ENCODE measurements at regions not wholly inside any gene's neighbourhood (a gene's known extent, or its start where the extent isn't known, plus 50 kb on each side); places are given as distances from the start of the nearest gene placed in this dataset.
"Not testable (repeated sequence)": the region's sequence is repeated elsewhere in the genome, so short reads cannot be mapped to it uniquely, and the experiment has no call there.

DNA sequence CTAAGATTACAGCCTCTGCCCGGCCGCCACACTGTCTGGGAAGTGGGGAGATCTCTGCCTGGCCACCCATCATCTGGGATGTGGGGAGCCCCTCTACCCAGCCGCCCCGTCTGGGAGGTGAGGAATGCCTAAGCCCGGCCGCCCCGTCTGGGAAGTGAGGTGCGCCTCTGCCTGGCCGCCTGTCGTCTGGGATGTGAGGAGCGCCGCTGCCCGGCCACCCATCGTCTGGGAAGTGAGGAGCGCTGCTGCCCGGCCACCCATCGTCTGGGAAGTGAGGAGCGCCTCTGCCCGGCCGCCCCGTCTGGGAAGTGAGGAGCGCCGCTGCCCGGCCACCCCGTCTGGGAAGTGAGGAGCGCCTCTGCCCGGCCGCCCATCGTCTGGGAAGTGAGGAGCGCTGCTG lies 135.9 kb upstream of the PROKR2 start:
- DNase-seq, result not testable (repeated sequence)

DNA sequence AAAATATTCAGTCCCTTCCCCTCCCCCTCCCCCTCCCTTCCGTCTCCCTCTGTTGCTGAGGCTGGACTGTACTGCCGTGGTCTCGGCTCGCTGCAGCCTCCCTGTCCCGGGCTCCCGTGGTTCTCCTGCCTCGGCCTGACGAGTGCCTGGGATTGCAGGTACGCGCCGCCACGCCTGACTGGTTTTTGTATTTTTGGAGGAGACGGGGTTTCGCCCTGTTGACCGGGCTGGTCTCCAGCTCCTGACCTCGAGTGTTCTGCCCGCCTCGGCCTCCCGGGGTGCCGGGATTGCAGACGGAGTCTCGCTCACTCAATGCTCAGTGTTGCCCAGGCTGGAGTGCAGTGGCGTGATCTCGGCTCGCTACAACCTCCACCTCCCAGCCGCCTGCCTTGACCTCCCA lies 135.5 kb upstream of the PROKR2 start:
- not testable (repeated sequence) for DNase-seq

DNA sequence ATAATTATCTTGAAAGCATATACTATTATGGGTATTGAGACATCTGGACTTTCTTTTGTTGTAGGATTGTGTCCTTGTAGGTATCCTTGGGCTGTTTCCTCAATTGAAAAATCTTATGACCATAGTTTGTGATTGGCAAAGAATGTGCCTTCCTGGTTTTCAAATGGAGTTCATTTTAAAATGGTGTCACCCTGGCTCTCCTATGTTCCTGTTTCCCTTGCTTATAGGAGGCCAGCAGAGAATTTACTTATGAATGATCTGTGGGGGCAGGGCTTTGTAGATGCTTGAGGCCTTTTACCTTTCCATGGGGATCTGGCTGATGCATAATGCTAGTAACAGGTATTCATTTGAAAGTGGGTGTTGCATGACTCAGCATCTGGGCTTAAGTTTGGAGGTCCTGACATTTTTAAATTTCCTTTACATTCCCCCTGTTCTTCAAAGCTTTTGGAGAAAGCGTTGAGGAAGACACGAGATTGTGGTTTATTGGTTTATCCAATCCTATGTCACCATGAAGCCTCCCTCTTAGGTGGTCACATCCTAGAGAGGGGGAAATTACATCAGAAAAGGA lies 135.0 kb upstream of the PROKR2 start:
- DNase-seq, result no peak

DNA sequence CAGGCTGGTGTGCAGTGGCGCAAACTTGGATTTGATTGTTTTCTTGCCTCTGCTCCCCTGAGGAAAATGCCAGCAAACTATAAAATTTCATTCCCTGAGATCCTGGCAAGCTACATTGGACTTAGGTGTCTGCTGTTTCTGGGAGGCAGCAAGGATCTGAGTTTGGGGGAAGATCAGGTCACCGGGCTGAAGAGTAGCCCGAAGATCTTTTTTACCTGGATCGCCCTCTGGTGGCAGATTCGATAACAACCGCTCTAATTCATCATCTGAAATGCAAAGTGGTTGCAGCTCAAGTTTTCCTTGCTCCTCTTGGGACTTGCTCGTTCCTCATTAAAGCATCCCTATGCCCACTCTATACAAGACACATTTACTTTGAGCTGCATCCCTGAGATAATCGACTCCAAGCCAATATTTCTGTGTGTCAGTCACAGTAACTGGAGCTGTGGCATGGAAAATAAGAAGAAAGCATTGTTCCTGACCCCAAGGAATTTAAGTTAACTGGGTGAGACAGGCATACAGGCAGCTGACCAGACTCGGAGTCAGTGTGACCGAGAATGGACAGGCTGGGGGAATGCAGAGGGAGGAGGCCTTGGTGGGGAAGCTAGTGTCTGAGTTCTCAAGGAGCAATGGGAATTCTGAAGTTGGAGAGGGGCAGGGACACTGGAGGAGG lies 131.8 kb upstream of the PROKR2 start:
- DNase-seq, result peak; percentile 45

DNA sequence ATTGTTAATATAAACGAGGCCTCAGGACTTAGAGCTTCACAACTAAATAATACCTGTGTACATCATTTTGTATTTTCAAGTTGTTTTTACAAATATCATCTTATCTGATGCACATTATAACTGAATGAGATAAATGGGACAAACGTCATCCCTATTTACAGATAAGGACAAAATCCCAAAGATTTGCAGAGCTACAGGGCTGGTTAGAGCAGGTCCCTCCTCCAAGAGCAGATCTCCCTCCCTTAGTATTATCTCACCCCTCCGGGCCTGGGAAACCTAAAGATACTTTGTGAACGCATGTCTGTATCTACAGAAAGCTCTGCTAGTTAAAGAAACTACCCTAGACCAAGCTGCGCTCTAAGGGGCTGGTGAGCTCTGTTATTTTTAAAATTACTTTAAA lies 130.4 kb upstream of the PROKR2 start:
- DNase-seq, result no peak

DNA sequence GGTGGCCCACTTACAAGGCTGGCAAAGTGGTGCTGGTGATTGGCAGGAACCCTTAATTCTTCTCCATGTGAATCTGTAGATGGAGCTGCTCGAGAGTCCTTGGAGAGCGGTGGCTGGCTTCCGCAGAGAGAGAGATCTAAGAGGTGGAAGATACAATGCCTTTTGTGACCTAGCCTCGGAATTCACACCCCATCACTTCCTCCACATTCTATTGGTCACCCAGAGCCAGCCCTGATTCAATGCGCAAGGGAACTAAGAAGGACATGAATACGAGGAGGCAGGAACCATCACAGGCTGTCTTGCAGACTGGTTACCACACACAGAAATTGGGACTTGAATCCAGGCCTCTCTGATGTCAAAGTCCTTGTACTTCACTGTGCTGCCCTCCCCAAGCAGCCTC lies 128.9 kb upstream of the PROKR2 start:
- DNase-seq, result no peak

DNA sequence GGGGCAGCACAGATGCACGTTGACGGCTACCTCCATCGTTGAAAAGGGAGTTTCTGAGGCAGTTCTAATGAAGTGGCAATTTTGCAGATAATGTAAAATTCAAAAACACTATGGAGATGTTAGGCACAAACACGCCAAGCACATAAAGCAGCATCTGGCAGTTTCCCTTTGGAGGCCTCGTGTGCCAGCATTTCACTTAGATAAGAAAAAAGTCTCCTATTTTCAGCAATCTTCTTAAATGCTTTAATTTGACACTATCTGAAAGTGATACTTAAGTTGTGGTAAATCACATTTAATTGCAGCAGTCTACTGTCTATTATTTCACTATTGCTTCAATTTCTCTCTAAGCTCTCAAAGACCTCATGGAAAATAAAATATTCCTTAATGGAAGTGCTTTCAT lies 125.3 kb upstream of the PROKR2 start:
- DNase-seq, result no peak

DNA sequence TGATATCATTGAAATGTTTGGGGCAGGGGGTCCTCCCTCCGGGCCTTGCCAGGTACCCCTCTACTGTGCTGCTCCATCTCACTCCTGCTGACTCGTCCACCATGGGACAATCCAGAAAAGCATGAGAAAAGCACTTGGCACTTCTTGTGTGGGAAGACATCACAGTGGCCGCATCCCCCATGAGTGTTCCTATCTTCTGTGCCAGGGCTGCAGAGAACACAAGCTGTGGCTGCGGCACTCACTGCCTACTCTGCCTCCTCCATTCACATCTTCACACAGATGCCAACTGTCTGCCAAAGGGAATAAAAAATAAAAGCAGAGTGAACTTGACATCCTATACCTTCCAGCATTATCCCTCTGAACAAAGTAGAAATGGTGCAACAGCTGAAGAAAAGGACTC lies 117.4 kb upstream of the PROKR2 start:
- no peak for DNase-seq

DNA sequence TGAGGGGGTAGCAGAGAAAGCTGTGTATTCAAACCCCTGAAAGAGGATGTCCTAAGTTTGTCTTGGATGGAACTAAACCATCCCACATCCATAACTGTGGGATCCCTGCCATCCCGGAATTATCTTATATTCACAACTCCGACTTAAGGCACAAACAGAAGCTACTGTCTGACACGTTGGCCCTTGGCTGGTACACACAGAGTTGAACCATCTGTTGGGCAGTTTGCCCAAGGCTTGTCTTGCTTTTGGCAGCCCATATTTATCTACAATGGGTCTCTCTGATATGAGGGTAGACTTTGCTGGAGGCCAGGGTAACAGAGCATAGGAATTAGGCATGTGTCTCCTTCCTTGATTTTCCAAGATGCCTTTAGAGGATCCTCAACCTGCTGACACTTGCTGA lies 116.6 kb upstream of the PROKR2 start:
- no peak for DNase-seq

DNA sequence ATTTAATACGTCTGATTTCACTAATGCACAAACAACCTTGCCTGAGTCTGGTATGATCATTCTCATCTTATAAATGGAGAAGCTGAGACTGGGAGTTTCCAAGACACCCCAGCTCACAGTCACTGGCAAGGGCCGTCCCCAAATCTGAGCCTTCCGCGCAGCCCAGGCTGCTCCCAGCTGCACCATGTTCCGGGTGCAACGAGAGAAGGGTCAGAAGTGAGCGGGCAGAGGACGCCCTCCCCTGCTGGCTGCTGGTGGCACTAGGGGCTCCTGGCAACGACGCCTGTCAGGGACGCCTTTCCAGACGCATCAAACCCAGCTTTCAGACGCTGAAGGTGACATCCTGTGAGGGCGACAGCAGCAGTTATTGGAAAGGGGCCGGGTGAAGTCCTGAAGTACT lies 115.3 kb upstream of the PROKR2 start:
- DNase-seq, result no peak

DNA sequence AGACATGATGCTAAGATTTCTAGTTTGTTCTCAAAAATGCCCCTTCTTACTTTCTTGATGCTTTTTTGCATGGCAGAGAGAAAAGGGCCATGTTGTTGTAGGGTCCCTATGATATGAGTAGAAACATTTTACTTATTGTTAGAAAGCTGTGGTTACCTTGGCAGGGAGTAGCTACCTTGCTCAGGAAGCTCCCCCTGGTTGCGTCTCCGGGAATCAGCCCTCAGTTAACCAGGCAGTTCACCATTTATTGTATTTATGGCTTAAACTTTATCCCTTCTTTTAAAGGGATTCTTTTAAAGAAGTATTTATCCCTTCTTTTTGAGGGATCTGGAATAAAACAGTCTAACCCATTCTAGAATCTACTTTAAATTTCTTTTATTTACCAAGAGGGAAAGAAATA lies 113.9 kb upstream of the PROKR2 start:
- DNase-seq, result no peak

DNA sequence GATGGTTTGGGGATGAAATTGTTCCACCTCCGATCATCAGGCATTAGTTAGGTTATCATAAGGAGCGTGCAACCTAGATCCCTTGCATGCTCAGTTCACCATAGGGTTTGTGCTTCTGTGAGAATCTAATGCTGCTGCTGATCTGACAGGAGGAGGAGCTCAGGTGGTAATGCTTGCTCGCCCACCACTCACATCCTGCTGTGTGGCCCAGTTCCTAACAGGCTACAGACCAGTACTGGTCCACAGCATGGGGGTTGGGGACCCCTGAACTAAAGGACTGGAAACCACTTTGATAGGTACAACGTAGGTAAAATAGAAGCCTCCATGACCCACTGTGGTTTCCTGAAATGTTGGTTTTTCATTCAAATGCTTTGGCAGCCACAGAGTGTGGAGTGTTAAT lies 109.3 kb upstream of the PROKR2 start:
- DNase-seq, result no peak

DNA sequence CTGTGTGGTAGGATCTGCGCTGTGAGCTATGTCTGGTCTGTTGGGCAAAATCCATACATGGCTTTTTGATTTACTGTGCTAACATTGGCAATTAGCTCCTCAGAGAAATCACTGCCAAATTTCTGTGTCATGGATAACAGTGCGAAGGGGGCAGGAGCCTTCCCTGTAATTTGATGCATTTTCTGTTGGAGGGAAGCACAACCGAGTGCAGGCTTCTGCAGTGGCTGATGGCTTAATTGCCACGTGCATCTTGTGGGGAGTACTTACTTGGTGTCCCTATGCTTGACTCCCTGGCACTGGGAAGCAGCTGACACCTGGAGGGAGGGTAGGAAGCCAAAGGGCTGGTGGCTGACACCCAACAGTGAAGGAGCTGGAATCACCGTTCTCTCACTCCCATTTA lies 99.3 kb upstream of the PROKR2 start:
- DNase-seq, result no peak

DNA sequence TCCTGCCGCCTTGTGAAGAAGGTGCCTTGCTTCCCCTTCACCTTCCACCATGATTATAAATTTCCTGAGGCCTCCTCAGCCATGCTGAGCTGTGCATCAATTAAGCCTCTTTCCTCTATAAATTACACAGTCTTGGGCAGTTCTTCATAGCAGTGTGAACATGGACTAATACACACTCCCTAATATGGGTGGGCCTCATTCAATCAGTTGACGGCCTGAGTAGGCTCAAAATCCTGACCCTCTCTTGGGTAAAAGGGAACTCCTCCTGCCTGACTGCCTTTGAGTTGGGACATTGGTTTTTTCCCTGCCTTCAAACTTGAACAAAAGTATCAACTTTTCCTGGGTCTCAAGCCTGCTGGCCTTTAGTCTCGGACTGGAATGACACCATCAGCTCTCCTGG lies 96.6 kb upstream of the PROKR2 start:
- no peak for DNase-seq

DNA sequence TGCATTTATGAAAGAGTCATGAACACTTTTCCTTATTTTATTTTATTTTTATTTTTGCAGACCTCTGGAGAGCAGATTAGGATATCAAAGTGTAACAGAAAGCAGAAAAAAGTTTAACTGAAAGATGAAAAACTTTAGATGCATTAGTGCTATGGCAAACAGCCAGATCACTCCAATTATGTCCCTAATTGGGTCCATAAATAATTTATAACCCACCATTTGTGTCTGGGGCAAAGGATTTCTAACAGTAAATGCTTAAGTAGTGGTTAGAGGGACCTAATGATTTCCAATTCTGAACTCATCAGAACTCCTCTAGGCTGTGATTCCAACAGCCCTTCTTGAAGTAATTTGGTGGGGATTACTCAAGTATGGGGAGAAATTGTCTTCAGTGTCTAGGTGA lies 93.7 kb upstream of the PROKR2 start:
- no peak for DNase-seq

DNA sequence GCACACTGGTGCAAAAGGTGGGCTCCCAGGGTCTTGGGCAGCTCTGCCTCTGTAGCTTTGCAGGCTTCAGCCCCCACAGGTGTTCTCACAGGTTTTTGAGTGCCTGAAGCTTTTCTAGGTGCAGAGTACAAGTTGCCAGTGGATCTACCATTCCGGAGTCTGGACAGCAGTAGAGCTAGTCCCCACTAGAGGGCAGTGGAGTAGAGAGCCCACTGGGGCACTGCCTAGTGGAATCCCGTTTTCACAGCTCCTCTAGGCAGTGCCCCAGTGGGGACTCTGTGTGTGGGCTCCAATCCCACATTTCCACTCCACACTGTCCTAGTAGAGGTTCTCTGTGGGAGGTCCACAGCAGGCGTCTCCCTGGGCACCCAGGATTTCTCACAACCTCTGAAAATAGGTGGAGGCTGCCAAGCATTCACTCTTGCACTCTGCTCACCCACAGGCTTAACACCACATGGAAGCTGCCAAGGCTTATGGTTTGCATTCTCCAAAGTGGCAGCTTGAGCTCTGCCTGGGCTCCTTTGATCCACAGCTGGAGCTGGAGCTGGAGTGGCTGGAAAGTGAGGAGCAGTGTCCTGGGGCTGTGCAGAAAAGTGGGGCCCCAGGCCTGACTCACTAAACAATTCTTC lies 86.3 kb upstream of the PROKR2 start:
- DNase-seq, result no peak

DNA sequence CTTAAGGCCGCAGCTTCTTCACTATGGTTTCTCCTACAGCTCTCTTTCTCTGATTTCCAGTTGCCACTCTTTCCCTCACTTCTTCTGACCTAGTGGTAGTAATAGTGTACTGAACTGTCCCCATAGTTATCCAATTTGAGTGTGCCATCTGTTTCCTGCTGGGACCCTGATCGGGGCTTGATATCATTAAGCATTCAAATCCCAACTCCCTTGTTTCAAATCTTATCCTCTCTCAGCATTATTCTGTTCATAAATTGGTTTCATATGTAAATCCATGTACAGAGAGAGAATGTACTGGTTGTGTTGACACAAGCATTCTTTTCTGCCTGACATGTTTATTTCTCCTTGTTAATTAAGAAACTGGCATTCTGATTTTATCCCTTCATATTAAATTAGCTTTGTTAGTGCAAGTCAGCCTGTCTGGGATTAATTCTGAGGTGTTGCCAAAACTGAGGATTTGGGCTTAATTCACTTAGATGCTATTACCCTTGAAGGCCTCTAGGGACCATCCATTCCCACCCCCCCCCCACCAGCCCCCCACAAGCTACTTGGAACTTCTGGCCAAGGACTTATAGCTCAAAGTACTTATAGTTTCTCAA lies 84.6 kb upstream of the PROKR2 start:
- no peak for DNase-seq

DNA sequence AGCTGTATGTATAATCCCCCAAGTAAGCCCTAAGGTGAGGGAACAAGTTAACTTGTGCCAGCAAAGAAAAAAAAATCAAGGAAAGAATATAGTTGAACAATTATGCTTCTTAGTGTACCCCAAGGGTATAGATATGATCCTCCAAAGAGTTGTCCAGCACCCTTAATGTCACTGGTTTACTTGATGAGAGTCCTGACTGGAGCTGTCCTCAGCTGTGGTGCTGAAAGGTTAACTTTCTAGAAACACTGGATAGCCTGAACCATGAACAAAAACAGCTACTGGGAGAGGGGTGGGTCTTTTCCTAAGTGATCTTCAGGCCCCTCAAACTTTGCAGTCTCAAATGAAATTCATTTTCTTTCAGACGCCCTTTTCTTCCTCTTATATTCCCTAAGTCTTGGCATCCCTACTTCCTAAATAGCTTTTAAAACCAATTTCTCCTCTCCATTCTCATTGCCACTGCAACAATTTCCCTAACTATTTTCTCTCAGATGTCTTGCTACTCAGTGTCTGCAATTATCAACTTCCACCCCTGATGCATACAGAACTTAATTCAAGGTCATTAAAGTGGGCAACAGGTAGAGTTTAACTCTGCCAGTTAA lies 83.5 kb upstream of the PROKR2 start:
- DNase-seq, result no peak

DNA sequence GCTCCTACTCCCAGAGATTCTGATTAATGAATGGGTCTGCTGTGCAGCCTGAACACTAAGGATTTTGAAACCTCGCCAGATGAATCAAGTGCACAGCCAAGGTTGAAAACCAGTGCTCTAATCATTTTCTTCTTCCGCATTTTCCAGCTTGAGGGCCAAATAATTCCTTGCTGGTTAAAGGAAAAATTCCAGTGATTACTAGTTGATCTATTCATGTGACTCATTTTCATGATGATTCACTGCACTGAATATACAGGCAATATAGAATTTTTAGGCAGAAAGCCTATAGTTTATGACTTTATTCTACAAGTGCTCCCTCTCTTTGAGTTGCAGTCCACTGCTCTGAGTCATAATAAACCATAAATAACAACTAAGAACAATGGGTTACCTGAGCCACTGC lies 80.6 kb upstream of the PROKR2 start:
- DNase-seq, result no peak

DNA sequence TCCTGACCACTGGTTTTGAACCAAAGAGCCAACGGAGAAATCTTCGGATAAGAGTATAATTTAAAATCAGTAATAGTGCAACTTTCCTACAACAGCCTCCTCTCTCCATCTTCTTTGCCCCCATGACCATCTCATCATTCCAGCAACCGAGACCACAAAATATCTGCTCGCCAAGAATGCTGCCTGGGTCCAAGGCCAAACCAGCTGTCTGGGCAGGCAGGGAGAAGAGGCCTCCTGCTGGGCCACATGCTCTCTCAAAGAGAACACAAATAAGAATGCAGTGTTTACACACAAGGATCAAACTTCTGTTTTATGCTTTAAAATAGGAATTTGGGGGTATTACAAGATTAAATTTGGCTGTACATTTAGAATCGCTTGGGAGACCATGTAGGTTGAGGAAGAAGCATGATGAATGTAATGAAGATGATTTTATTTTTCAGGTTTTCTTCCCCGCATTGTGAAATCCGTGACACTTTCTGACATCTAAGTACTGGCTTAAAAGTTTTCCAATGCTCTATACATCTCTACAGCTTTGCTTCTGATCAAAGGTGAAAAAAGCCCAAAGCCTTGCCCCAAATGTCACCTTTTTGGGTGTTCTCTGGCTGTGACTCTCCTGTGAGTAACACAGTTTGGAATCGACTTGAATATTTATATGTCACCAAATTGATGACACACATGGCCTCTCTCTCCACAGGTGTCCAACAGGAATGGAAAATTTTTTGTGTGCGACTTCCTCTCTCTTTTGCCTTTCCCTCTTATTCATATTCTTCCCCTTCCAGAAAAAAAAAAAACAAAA lies 79.4 kb upstream of the PROKR2 start:
- no peak for DNase-seq

DNA sequence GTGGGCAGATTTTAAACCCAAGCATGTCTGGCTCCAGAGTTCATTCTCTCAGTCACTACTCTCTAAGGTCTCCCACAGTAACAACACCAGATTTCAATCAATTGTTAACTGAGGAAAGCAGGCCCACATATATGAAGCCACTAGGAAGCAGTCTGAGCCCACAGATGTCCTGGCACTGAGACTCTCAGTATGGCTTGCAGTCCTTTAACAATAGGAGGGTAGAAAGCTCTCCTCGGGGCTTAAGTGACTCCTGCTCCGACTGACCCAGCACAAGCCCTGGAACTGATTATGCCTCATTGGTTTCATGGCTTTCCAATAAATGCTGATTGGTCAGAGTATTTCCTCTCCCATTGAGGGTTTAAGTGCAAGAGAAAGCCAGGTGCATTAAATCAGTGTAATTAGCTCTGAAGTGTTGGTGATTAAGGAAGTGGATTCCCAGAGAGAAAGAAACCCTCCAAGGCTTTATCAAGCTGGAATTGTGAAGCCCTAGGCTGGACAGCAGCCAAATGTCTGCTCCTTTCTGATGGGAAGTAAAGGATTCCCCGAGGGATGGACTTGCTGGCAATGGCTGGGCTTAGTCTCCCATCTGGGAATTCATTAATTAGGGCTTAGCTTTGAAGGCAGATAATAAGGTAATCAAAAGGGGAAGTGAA lies 76.6 kb upstream of the PROKR2 start:
- DNase-seq, result no peak

DNA sequence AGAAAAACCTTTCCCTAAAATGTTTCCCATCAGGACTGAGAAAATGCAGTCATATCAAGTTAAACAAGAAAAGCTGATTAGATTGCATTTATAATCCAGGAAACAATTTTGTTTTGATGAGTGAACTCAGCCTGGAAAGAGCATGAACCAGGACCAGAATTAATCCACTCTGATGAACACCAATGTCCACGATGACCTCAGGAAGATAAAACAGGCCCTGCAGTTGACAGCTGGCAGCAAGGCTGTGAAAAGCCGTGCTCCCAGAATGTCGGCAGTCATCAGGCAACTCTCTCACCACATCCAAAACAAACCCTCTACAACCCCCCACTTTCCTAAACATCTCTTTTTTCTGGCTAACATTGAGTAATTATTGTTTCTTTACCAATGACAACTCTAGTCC lies 74.0 kb upstream of the PROKR2 start:
- DNase-seq, result no peak

DNA sequence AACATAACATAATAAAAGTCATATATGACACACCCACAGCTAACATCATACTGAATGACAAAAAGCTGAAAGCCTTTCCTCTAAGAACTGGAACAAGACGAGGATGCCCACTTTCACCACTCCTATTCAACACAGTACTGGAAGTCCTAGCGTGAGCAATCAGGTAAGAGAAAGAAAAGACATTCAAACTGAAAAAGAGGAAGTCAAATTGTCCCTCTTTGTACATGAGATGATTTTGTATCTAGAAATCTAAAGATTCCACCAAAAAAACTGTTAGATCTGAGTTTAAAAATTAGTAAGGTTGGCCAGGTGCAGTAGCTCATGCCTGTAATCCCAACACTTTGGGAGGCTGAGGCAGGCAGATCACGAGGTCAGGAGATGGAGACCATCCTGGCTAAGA lies 70.1 kb upstream of the PROKR2 start:
- not testable (repeated sequence) for DNase-seq

Data from stimulated activated CD4-positive, alpha-beta T cell treated with anti-CD3 and anti-CD28 coated beads, Interleukin-4, amount 100 ng/mL, for 1 hour (primary cell).